ENCODE measurements at regions not wholly inside any gene's neighbourhood (a gene's known extent, or its start where the extent isn't known, plus 50 kb on each side); places are given as distances from the start of the nearest gene placed in this dataset.

GRCh38 chr22:49657974-49658590 is 169.6 kb downstream of the BRD1 start:
- TF ChIP-seq MXD1 (CRISPR knock-in tag; IDR thresholded peaks at IDR 0.05) = no peak
- TF ChIP-seq ETS1 (CRISPR knock-in tag; IDR thresholded peaks at IDR 0.05) = no peak
- TF ChIP-seq NONO (IDR thresholded peaks at IDR 0.05) = no peak
- no peak for TF ChIP-seq NONO (CRISPR knock-in tag; conservative IDR thresholded peaks at IDR 0.05)
- no peak for TF ChIP-seq ELF4 (CRISPR knock-in tag; IDR thresholded peaks at IDR 0.05; ENCODE audit: borderline replicate concordance)

Measured in HepG2 (cell line).